ENCODE measurements at regions not wholly inside any gene's neighbourhood (a gene's known extent, or its start where the extent isn't known, plus 50 kb on each side); places are given as distances from the start of the nearest gene placed in this dataset.

GRCh38 chr14:53783256-53783655, 173.4 kb downstream of the BMP4 start:
- no peak overlapping the region for H3K4me2 ChIP-seq
- H3K4me1 ChIP-seq (ENCODE audit: insufficient read depth): no peaks in the 10 kb centered on the region
- H3K9me2 ChIP-seq (ENCODE audit: insufficient read depth): peaks cover 14% of the 10 kb centered on the region; the same call in 1 of the 2 replicates
- no peaks in the 10 kb centered on the region for H3F3A ChIP-seq (replicated peaks; ENCODE audit: low read depth)
- no peak for TF ChIP-seq REST (IDR thresholded peaks at IDR 0.05; ENCODE audit: unreplicated experiment)
- TF ChIP-seq ETS1 (IDR thresholded peaks at IDR 0.05): no peak
- no peak for TF ChIP-seq CREB1 (CRISPR knock-in tag; IDR thresholded peaks at IDR 0.05; ENCODE audit: low read depth)
- no peak for TF ChIP-seq JUNB (IDR thresholded peaks at IDR 0.05; ENCODE audit: unreplicated experiment)
- TF ChIP-seq ZNF331 (CRISPR knock-in tag; IDR thresholded peaks at IDR 0.05; ENCODE audit: low read depth): no peak
- no peak for TF ChIP-seq POLR2AphosphoS5 (IDR thresholded peaks at IDR 0.05; ENCODE audit: low read depth)
- TF ChIP-seq EZH2 (IDR thresholded peaks at IDR 0.05; ENCODE audit: low read depth, unreplicated experiment): no peak
- no peak for TF ChIP-seq CTCF (conservative IDR thresholded peaks at IDR 0.05; ENCODE audit: low read depth in 2 of 2)
- no peak for TF ChIP-seq NANOG (IDR thresholded peaks at IDR 0.05; ENCODE audit: borderline replicate concordance)
- no peak for TF ChIP-seq EZH2phosphoT487 (IDR thresholded peaks at IDR 0.05; ENCODE audit: unreplicated experiment)
- TF ChIP-seq ZNF462 (CRISPR knock-in tag; IDR thresholded peaks at IDR 0.05): no peak
- TF ChIP-seq ZNF114 (CRISPR knock-in tag; IDR thresholded peaks at IDR 0.05): no peak
- Mint-ChIP-seq H3K4me1 (no peaks in the 10 kb centered on the region), H3K27me3 (ENCODE audit: insufficient read depth, low read depth, poor library complexity) (peaks cover 2% of the 10 kb centered on the region), H3K36me3 (ENCODE audit: low read depth) (no peaks in the 10 kb centered on the region), H3K9me3 (peaks cover 10% of the 10 kb centered on the region), H3K27ac (no peak overlapping the region), H3K4me3 (no peak overlapping the region)
- no peaks in the 10 kb centered on the region for H3K79me2 ChIP-seq (replicated peaks; ENCODE audit: insufficient read depth)
- H3K27ac ChIP-seq (ENCODE audit: low read depth): no peak overlapping the region
- H3K4me3 ChIP-seq: no peak overlapping the region
- no peak for DNase-seq (ENCODE audit: low spot score)
- H3K36me3 ChIP-seq (ENCODE audit: insufficient read depth): no peaks in the 10 kb centered on the region
- no peak overlapping the region for H2AFZ ChIP-seq
- H3K27me3 ChIP-seq (ENCODE audit: insufficient read depth): no peaks in the 10 kb centered on the region
- H4K20me1 ChIP-seq (replicated peaks; ENCODE audit: insufficient read depth): no peaks in the 10 kb centered on the region
- no peak for ATAC-seq

Measured in GM23338 (cell line).